Bronchial epithelial cell (primary cell): ENCODE measurements at regions not wholly inside any gene's neighbourhood (a gene's known extent, or its start where the extent isn't known, plus 50 kb on each side); places are given as distances from the start of the nearest gene placed in this dataset.

ENCODE experiments used
- DNase-seq: peaks from one replicate; pipeline ENCODE4 v3.0.0-alpha.2; 2010; ENCODE audit warnings: low read depth
- FAIRE-seq: peaks from 2 replicates; lab custom pipeline; 2011; peaks lifted over from hg19 to GRCh38; lab: Jason Lieb, UNC
- H3K27me3 ChIP-seq: 2 replicates; pipeline ENCODE4 v1.5.1; 2011; ENCODE audit warnings: low read length; ENCODE audit not compliant: control insufficient read depth, insufficient read depth
- H3K36me3 ChIP-seq: 2 replicates; pipeline ENCODE4 v1.5.1; 2011; ENCODE audit warnings: low read length; ENCODE audit not compliant: control insufficient read depth, insufficient read depth
- H3K4me3 ChIP-seq: 2 replicates; pipeline ENCODE4 v1.5.1; 2011; ENCODE audit warnings: mild to moderate bottlenecking, low read depth, low read length, control low read depth
- CTCF ChIP-seq: IDR thresholded peaks from 2 replicates; pipeline ENCODE4 v1.5.1; 2011; ENCODE audit warnings: mild to moderate bottlenecking, moderate library complexity, low read length, control low read depth, inconsistent platforms; ENCODE audit not compliant: insufficient read depth, severe bottlenecking

GRCh38 chr9:86675805-86676204 lies 271.5 kb downstream of the GAS1 start:
- no peak for DNase-seq
- no peak for TF ChIP-seq CTCF
- H3K27me3 ChIP-seq, result no peaks in the 10 kb centered on the region
- FAIRE-seq, result no peak
- H3K36me3 ChIP-seq, result no peaks in the 10 kb centered on the region
- H3K4me3 ChIP-seq, result no peak overlapping the region

- H3K36me3 ChIP-seq, result no peaks in the 10 kb centered on the region
- DNase-seq (no peak), FAIRE-seq (no peak)
- no peak for TF ChIP-seq CTCF
- no peaks in the 10 kb centered on the region for H3K27me3 ChIP-seq
- no peak overlapping the region for H3K4me3 ChIP-seq
These were observed 272.8 kb downstream of the GAS1 start for GRCh38 chr9:86674487-86674886.

GRCh38 chr9:86672966-86673365 lies 274.3 kb downstream of the GAS1 start:
- no peaks in the 10 kb centered on the region for H3K36me3 ChIP-seq
- DNase-seq, result no peak
- no peak for TF ChIP-seq CTCF
- H3K27me3 ChIP-seq, result no peaks in the 10 kb centered on the region
- no peak overlapping the region for H3K4me3 ChIP-seq
- no peak for FAIRE-seq

- FAIRE-seq (no peak), DNase-seq (no peak)
- H3K36me3 ChIP-seq, result no peaks in the 10 kb centered on the region
- no peaks in the 10 kb centered on the region for H3K27me3 ChIP-seq
- no peak overlapping the region for H3K4me3 ChIP-seq
- no peak for TF ChIP-seq CTCF
These were observed 275.0 kb downstream of the GAS1 start for GRCh38 chr9:86672301-86672700.

GRCh38 chr9:86671018-86671417 lies 276.3 kb downstream of the GAS1 start:
- DNase-seq, result no peak
- no peak for TF ChIP-seq CTCF
- Histone ChIP-seq H3K36me3 (no peaks in the 10 kb centered on the region), H3K4me3 (no peak overlapping the region), H3K27me3 (no peaks in the 10 kb centered on the region)
- no peak for FAIRE-seq

- H3K27me3 ChIP-seq, result no peaks in the 10 kb centered on the region
- FAIRE-seq (no peak), DNase-seq (no peak)
- no peak for TF ChIP-seq CTCF
- no peaks in the 10 kb centered on the region for H3K36me3 ChIP-seq
- no peak overlapping the region for H3K4me3 ChIP-seq
These were observed 276.8 kb downstream of the GAS1 start for GRCh38 chr9:86670536-86670935.
